Uterus (tissue), 2 donors: ENCODE measurements at regions not wholly inside any gene's neighbourhood (a gene's known extent, or its start where the extent isn't known, plus 50 kb on each side); places are given as distances from the start of the nearest gene placed in this dataset.

Experiments used
- POLR2A ChIP-seq, 2 donors: fragments of 450-650 bp; IDR thresholded peaks; one replicate each; pipeline ENCODE4 v1.6.1; 2016; ENCODE audit warnings: antibody characterized with exemption in 2 of 2, mild to moderate bottlenecking in 1 of 2, moderate library complexity in 1 of 2
- TF ChIP-seq, protein P1 (sequence below), 4 experiments: fragments of 200-600 bp in 2 of 4; fragments of 450-650 bp in 2 of 4; sonication (generic) in 2 of 4; IDR thresholded peaks; one replicate each; pipeline ENCODE4 v1.5.1; 2016 to 2019; ENCODE audit warnings: antibody characterized with exemption in 4 of 4, mild to moderate bottlenecking in 2 of 4, moderate library complexity in 1 of 4

DNA sequence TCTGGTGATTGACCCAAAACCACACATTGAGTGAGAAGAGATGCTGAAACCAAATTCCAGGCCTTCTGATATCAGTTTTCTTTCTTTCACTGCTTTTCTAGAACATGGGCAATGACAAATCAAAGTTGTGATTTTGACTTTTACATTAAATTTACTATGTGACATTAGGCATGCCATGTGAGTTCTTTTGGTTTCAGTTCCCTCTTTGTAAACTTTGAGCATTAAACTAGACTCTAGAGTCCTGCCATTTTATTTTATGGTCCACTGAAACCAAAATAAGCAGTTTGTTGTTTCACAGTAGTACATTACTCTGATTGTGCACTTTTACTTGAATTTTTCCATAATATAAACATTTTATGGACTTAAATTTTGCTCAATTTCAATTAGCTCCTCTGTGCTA, 381.1 kb upstream of the SEMA3D start:
- TF ChIP-seq, protein P1, sequence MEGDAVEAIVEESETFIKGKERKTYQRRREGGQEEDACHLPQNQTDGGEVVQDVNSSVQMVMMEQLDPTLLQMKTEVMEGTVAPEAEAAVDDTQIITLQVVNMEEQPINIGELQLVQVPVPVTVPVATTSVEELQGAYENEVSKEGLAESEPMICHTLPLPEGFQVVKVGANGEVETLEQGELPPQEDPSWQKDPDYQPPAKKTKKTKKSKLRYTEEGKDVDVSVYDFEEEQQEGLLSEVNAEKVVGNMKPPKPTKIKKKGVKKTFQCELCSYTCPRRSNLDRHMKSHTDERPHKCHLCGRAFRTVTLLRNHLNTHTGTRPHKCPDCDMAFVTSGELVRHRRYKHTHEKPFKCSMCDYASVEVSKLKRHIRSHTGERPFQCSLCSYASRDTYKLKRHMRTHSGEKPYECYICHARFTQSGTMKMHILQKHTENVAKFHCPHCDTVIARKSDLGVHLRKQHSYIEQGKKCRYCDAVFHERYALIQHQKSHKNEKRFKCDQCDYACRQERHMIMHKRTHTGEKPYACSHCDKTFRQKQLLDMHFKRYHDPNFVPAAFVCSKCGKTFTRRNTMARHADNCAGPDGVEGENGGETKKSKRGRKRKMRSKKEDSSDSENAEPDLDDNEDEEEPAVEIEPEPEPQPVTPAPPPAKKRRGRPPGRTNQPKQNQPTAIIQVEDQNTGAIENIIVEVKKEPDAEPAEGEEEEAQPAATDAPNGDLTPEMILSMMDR (IDR thresholded peaks at IDR 0.05) = no peak
- TF ChIP-seq POLR2A (IDR thresholded peaks at IDR 0.05) = no peak
